ENCODE measurements at regions not wholly inside any gene's neighbourhood (a gene's known extent, or its start where the extent isn't known, plus 50 kb on each side); places are given as distances from the start of the nearest gene placed in this dataset.

- no peak overlapping the region for H3K4me3 Mint-ChIP-seq
- no peak for DNase-seq (ENCODE audit: low spot score in 2 of 2)
- no peaks in the 10 kb centered on the region for H3K4me1 Mint-ChIP-seq
- H3K27ac Mint-ChIP-seq (ENCODE audit: low read depth) = no peak overlapping the region
- no peak for ATAC-seq (replicated peaks; ENCODE audit: extremely low read depth, poor library complexity, severe bottlenecking)
- H3K27me3 Mint-ChIP-seq = peaks cover 67% of the 10 kb centered on the region
- H3K9me3 Mint-ChIP-seq = no peaks in the 10 kb centered on the region
- no peaks in the 10 kb centered on the region for H3K36me3 Mint-ChIP-seq (ENCODE audit: insufficient read depth)
These were observed 67.8 kb upstream of the GJA8 start for GRCh38 chr1:147834810-147835209.

DNA sequence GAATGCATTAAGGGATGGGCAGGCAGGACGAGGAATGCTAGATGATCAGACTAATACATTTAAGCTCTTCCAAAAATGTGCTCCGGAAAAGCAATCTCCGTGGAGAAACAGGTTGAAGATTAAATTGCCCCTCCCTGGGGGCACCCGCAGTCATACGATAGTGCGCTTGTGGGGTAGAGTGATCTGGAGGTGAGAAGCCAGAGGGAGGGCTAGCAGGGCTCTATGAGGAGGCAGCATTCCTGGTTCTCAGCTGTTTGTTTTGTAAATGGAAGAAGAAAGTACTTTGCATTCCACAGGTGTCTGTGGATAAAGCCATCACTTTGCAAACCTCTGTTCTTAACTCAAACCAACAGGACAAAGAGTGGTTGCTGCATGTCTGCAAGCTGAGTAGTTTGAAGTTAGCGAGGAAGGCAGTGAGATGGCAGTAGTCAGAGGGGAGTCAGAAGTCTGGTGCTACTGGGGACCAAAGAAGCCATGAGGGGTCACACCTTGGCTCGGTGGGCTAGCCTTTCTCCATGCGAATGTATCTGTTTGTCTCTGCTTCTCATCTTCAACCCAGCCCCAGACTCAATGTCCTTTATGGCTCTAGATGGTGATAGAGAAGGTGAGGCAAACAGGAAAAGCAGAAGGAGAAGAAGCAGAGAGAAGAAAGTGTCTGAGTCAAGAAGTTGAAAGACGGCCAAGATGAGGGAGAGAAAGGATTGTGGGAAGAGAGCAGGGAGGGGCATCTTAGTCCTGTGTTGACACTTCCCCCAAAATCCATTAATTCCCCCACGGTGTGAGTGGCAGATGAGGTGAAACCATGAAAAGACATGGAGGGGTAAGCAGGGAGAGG is 65.2 kb upstream of the GJA8 start:
- no peaks in the 10 kb centered on the region for H3K4me1 Mint-ChIP-seq
- ATAC-seq (replicated peaks; ENCODE audit: extremely low read depth, poor library complexity, severe bottlenecking) = no peak
- H3K36me3 Mint-ChIP-seq (ENCODE audit: insufficient read depth) = no peaks in the 10 kb centered on the region

DNA sequence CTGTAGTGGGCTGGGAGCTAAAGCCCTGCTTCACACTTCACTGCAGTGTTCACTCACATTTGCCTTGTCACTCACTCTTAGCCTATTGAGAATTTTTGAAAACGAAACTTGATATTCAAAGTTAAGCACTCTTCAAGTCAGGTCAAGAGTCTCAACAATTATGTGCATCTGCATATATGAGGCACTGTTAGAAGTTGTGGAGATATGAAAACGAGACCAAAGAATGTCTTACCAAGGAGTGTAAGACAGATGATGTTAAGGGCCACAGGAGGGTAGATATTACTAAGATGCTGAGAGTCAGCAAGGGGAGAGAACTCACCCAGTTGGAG is 64.7 kb upstream of the GJA8 start:
- ATAC-seq (replicated peaks; ENCODE audit: extremely low read depth, poor library complexity, severe bottlenecking) (no peak), DNase-seq (ENCODE audit: low spot score in 2 of 2) (no peak)
- Mint-ChIP-seq H3K27ac (ENCODE audit: low read depth) (no peak overlapping the region), H3K27me3 (peaks cover 50% of the 10 kb centered on the region), H3K4me1 (no peaks in the 10 kb centered on the region), H3K9me3 (no peaks in the 10 kb centered on the region), H3K4me3 (no peak overlapping the region), H3K36me3 (ENCODE audit: insufficient read depth) (no peaks in the 10 kb centered on the region)

More for the DNA sequence above, 65.2 kb upstream of the GJA8 start:
- Mint-ChIP-seq H3K27me3 (peaks cover 56% of the 10 kb centered on the region), H3K4me3 (no peak overlapping the region), H3K9me3 (no peaks in the 10 kb centered on the region), H3K27ac (ENCODE audit: low read depth) (no peak overlapping the region)
- no peak for DNase-seq (ENCODE audit: low spot score in 2 of 2)

DNA sequence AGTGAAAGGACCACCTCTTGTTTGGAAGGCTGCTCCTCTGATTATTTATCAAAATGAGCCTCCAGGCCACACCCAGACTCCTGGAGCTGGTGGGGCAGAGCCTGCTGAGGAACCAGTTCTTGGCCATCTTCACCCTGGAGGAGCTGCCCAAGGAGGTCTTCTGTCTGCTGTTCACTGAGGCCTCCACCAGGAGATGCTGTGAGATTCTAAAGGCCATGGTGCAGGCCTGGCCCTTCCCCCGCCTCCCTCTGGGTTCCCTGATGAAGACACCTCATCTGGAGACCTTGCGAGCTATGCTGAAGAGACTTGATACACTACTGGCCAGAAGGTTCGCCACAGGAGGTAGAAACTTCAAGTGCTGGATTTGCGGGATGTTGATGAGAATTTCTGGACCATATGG is 61.7 kb upstream of the GJA8 start:
- no peak for DNase-seq (ENCODE audit: low spot score in 2 of 2)

GRCh38 chr1:147842578-147842977 is 60.0 kb upstream of the GJA8 start:
- Mint-ChIP-seq H3K36me3 (ENCODE audit: insufficient read depth) (no peaks in the 10 kb centered on the region), H3K27me3 (peaks cover 30% of the 10 kb centered on the region), H3K27ac (ENCODE audit: low read depth) (no peak overlapping the region)

More for the DNA sequence above, 61.7 kb upstream of the GJA8 start:
- H3K27me3 Mint-ChIP-seq = peaks cover 32% of the 10 kb centered on the region
- no peaks in the 10 kb centered on the region for H3K36me3 Mint-ChIP-seq (ENCODE audit: insufficient read depth)
- no peaks in the 10 kb centered on the region for H3K9me3 Mint-ChIP-seq
- no peaks in the 10 kb centered on the region for H3K4me1 Mint-ChIP-seq
- H3K27ac Mint-ChIP-seq (ENCODE audit: low read depth) = no peak overlapping the region
- H3K4me3 Mint-ChIP-seq = no peak overlapping the region
- ATAC-seq (replicated peaks; ENCODE audit: extremely low read depth, poor library complexity, severe bottlenecking) = no peak

DNA sequence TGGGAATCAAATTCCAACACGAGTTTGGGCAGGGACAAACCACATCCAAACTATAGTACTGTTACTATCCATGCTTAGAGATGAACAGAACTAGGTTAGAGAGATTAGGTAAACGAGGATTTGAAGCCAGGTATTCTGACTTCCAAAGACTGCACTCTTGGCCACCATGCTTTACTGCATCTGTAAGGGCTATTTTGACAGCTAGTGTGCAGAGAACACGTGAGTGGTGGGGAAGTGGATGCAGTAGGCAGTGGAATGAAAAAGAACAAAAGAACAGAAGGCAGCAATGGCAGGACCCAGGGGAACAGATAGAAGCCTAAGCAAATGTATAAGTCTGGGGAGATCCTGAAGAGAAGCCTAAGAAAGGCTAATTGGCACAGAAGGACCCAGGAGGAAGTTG is 59.1 kb upstream of the GJA8 start:
- H3K4me3 Mint-ChIP-seq = no peak overlapping the region
- no peak for DNase-seq (ENCODE audit: low spot score in 2 of 2)
- H3K9me3 Mint-ChIP-seq = no peaks in the 10 kb centered on the region
- H3K27ac Mint-ChIP-seq (ENCODE audit: low read depth) = no peak overlapping the region
- no peaks in the 10 kb centered on the region for H3K4me1 Mint-ChIP-seq
- H3K27me3 Mint-ChIP-seq = peaks cover 30% of the 10 kb centered on the region
- no peaks in the 10 kb centered on the region for H3K36me3 Mint-ChIP-seq (ENCODE audit: insufficient read depth)
- no peak for ATAC-seq (replicated peaks; ENCODE audit: extremely low read depth, poor library complexity, severe bottlenecking)

More at GRCh38 chr1:147842578-147842977, 60.0 kb upstream of the GJA8 start:
- DNase-seq (ENCODE audit: low spot score in 2 of 2) = no peak
- Mint-ChIP-seq H3K4me1 (no peaks in the 10 kb centered on the region), H3K4me3 (no peak overlapping the region), H3K9me3 (no peaks in the 10 kb centered on the region)
- no peak for ATAC-seq (replicated peaks; ENCODE audit: extremely low read depth, poor library complexity, severe bottlenecking)

GRCh38 chr1:147847831-147848230 is 54.8 kb upstream of the GJA8 start:
- no peak overlapping the region for H3K4me3 Mint-ChIP-seq
- ATAC-seq (replicated peaks; ENCODE audit: extremely low read depth, poor library complexity, severe bottlenecking) = no peak
- H3K27ac Mint-ChIP-seq (ENCODE audit: low read depth) = no peak overlapping the region

GRCh38 chr1:147849098-147849895 is 53.3 kb upstream of the GJA8 start:
- H3K4me1 Mint-ChIP-seq = no peaks in the 10 kb centered on the region
- H3K27ac Mint-ChIP-seq (ENCODE audit: low read depth) = no peak overlapping the region
- no peak for ATAC-seq (replicated peaks; ENCODE audit: extremely low read depth, poor library complexity, severe bottlenecking)
- no peaks in the 10 kb centered on the region for H3K9me3 Mint-ChIP-seq
- peaks cover 38% of the 10 kb centered on the region for H3K27me3 Mint-ChIP-seq
- no peaks in the 10 kb centered on the region for H3K36me3 Mint-ChIP-seq (ENCODE audit: insufficient read depth)
- no peak overlapping the region for H3K4me3 Mint-ChIP-seq
- no peak for DNase-seq (ENCODE audit: low spot score in 2 of 2)

More at GRCh38 chr1:147847831-147848230, 54.8 kb upstream of the GJA8 start:
- Mint-ChIP-seq H3K36me3 (ENCODE audit: insufficient read depth) (no peaks in the 10 kb centered on the region), H3K4me1 (no peaks in the 10 kb centered on the region), H3K27me3 (peaks cover 38% of the 10 kb centered on the region), H3K9me3 (no peaks in the 10 kb centered on the region)
- no peak for DNase-seq (ENCODE audit: low spot score in 2 of 2)

DNA sequence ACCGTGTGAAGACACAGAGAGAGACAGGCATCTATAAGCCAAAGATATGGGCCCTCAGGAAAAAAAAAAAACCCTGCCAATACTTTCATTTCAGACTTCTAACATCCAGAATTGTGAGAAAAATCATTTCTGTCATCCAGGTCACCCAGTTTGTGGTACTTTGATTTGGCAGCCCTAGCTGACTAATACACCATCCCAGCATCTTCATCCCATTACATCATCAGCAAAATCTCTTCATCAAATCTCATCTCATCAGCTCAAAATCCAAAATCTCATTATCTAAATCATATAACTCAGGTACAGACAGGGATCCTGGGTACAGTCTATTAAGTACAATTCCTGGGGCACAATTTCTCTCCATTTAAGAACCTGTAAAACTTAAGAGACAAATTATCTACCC is 51.9 kb upstream of the GJA8 start:
- H3K4me3 Mint-ChIP-seq = no peak overlapping the region
- no peaks in the 10 kb centered on the region for H3K9me3 Mint-ChIP-seq
- DNase-seq (ENCODE audit: low spot score in 2 of 2) (no peak), ATAC-seq (replicated peaks; ENCODE audit: extremely low read depth, poor library complexity, severe bottlenecking) (no peak)
- no peaks in the 10 kb centered on the region for H3K36me3 Mint-ChIP-seq (ENCODE audit: insufficient read depth)
- no peaks in the 10 kb centered on the region for H3K4me1 Mint-ChIP-seq
- no peak overlapping the region for H3K27ac Mint-ChIP-seq (ENCODE audit: low read depth)
- H3K27me3 Mint-ChIP-seq = peaks cover 34% of the 10 kb centered on the region

- Mint-ChIP-seq H3K4me3 (no peak overlapping the region), H3K4me1 (no peaks in the 10 kb centered on the region), H3K27ac (ENCODE audit: low read depth) (no peak overlapping the region), H3K9me3 (no peaks in the 10 kb centered on the region), H3K27me3 (peaks cover 34% of the 10 kb centered on the region), H3K36me3 (ENCODE audit: insufficient read depth) (no peaks in the 10 kb centered on the region)
- DNase-seq (ENCODE audit: low spot score in 2 of 2) (no peak), ATAC-seq (replicated peaks; ENCODE audit: extremely low read depth, poor library complexity, severe bottlenecking) (no peak)
These were observed 51.4 kb upstream of the GJA8 start for GRCh38 chr1:147851149-147851548.

DNA sequence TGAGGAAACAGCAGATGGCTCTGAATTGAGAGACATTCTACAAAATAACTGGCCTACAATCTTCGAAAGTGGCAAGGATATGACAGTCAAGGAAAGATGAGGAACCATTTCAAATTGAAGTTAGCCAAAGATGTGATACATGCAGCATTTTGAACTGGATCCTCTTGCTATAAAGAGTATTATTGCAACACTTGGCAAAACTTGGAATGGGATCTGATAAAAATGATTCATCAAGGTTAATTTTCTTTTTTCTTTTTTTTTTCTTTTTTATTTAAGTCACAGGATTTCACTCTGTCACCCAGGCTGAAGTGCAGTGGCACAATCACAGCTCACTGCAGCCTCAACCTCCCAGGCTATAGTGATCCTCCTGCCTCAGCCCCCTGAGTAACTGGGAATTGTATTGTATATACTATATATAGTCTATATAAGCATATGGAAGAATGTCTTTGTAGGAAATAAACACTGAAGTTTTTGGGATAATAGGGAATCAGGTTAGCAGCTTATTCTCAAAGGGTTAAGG is 49.8 kb upstream of the GJA8 start:
- Mint-ChIP-seq H3K4me1 (no peaks in the 10 kb centered on the region), H3K4me3 (no peak overlapping the region), H3K27me3 (peaks cover 42% of the 10 kb centered on the region), H3K27ac (ENCODE audit: low read depth) (no peak overlapping the region), H3K9me3 (no peaks in the 10 kb centered on the region), H3K36me3 (ENCODE audit: insufficient read depth) (no peaks in the 10 kb centered on the region)
- ATAC-seq (replicated peaks; ENCODE audit: extremely low read depth, poor library complexity, severe bottlenecking) (no peak), DNase-seq (ENCODE audit: low spot score in 2 of 2) (no peak)

Data from central memory CD8-positive, alpha-beta T cell (primary cell).